A549 (cell line): ENCODE measurements at regions not wholly inside any gene's neighbourhood (a gene's known extent, or its start where the extent isn't known, plus 50 kb on each side); places are given as distances from the start of the nearest gene placed in this dataset.

Source experiments
- ATAC-seq, 2 experiments: fragments of 200-7000 bp in 1 of 2; fragments of >200 bp in 1 of 2; cut with Nextera tagmentation in 1 of 2; cut with Tn5 transposase in 1 of 2; 3 replicates each; pipeline versions ENCODE4 v1.8.0 to v1.9.1; 2018 to 2020; ENCODE audit warnings: mild to moderate bottlenecking in 1 of 2, moderate library complexity in 1 of 2
- CTCF ChIA-PET: fragments of 300-600 bp; sonication (Branson Sonifier 250); formaldehyde crosslinking; extraction: SDS; loops from one replicate; lab custom pipeline; 2021; ENCODE audit warnings: antibody characterized with exemption, inconsistent platforms; lab: Yijun Ruan, JAX
- POLR2A ChIA-PET: fragments of 350-600 bp; formaldehyde crosslinking; extraction: SDS; loops from one replicate; lab custom pipeline; 2021; ENCODE audit warnings: antibody characterized with exemption, inconsistent platforms; lab: Yijun Ruan, JAX
- DNase-seq, 2 experiments: peaks; one replicate each; pipeline versions ENCODE4 v3.0.0 to v3.0.0-alpha.2; 2011 to 2016; ENCODE audit warnings: low read depth in 1 of 2, low spot score in 1 of 2
- FAIRE-seq: peaks from 2 replicates; lab custom pipeline; 2011; peaks lifted over from hg19 to GRCh38; lab: Jason Lieb, UNC
- H3K27ac ChIP-seq, 2 experiments: fragments of >200 bp; sonication (Bioruptor Twin); formaldehyde crosslinking; 3 replicates each; pipeline ENCODE4 v1.5.1; 2016 to 2017
- H3K4me1 ChIP-seq: fragments of >200 bp; sonication (Bioruptor Twin); formaldehyde crosslinking; 3 replicates; pipeline ENCODE4 v1.6.1; 2016
- H3K4me2 ChIP-seq: fragments of >200 bp; sonication (Bioruptor Twin); formaldehyde crosslinking; 3 replicates; pipeline ENCODE4 v1.6.1; 2016
- H3K4me3 ChIP-seq: fragments of >200 bp; sonication (Bioruptor Twin); formaldehyde crosslinking; 3 replicates; pipeline ENCODE4 v1.5.1; 2016
- H3K9me3 ChIP-seq: fragments of >200 bp; sonication (Bioruptor Twin); formaldehyde crosslinking; 3 replicates; pipeline ENCODE4 v1.6.1; 2016
- ATOH8 ChIP-seq: fragments of 250-450 bp; sonication (Bioruptor Pico); IDR thresholded peaks from 2 replicates; pipeline ENCODE4 v1.5.0; 2020; ENCODE audit warnings: low read depth, mild to moderate bottlenecking, moderate library complexity
- CEBPB ChIP-seq, 2 experiments: fragments of >200 bp in 1 of 2; sonication (Bioruptor Twin) in 1 of 2; formaldehyde crosslinking in 1 of 2; IDR thresholded peaks; 2 replicates each; pipeline ENCODE4 v1.6.1; 2012 to 2016
- CHD2 ChIP-seq: fragments of 150-350 bp; IDR thresholded peaks from 2 replicates; pipeline ENCODE4 v1.6.1; 2014; ENCODE audit warnings: low read length; ENCODE audit not compliant: partially characterized antibody
- E2F6 ChIP-seq: IDR thresholded peaks from 2 replicates; pipeline ENCODE4 v1.6.1; 2012; ENCODE audit warnings: low read depth, borderline replicate concordance
- EHMT2 ChIP-seq: fragments of 200-600 bp; sonication (generic); IDR thresholded peaks from 2 replicates; pipeline ENCODE4 v1.6.1; 2016; ENCODE audit warnings: antibody characterized with exemption, low read depth, mild to moderate bottlenecking, moderate library complexity
- FOSB ChIP-seq: fragments of 250-450 bp; sonication (Bioruptor Pico); IDR thresholded peaks from 2 replicates; pipeline ENCODE4 v1.5.0; 2020; ENCODE audit warnings: mild to moderate bottlenecking, moderate library complexity
- FOXS1 ChIP-seq: fragments of 250-450 bp; sonication (Bioruptor Pico); IDR thresholded peaks from 2 replicates; pipeline ENCODE4 v1.5.0; 2020; ENCODE audit warnings: mild to moderate bottlenecking, moderate library complexity
- GATA3 ChIP-seq: IDR thresholded peaks from 2 replicates; pipeline ENCODE4 v1.6.1; 2012; ENCODE audit warnings: borderline replicate concordance
- HDAC2 ChIP-seq: fragments of 200-600 bp; sonication (generic); IDR thresholded peaks from 2 replicates; pipeline ENCODE4 v1.6.1; 2016
- HES2 ChIP-seq: fragments of >200 bp; sonication (Bioruptor Twin); formaldehyde crosslinking; IDR thresholded peaks from 2 replicates; pipeline ENCODE4 v1.6.1; 2016
- HEYL ChIP-seq: fragments of 250-450 bp; sonication (Bioruptor Pico); IDR thresholded peaks from 2 replicates; pipeline ENCODE4 v1.8.0; 2021; ENCODE audit warnings: mild to moderate bottlenecking, moderate library complexity
- HMGXB4 ChIP-seq: fragments of 250-450 bp; sonication (Bioruptor Pico); IDR thresholded peaks from 2 replicates; pipeline ENCODE4 v1.5.0; 2021; ENCODE audit warnings: mild to moderate bottlenecking, moderate library complexity, borderline replicate concordance
- HOXB13 ChIP-seq: fragments of 250-450 bp; sonication (Bioruptor Pico); IDR thresholded peaks from 2 replicates; pipeline ENCODE4 v1.5.0; 2020; ENCODE audit warnings: low read depth, mild to moderate bottlenecking, moderate library complexity
- MAFK ChIP-seq: fragments of 450-650 bp; IDR thresholded peaks from 2 replicates; pipeline ENCODE4 v1.6.1; 2014; ENCODE audit not compliant: partially characterized antibody
- MYC ChIP-seq: IDR thresholded peaks from 2 replicates; pipeline ENCODE4 v1.6.1; 2012; ENCODE audit warnings: mild to moderate bottlenecking, inconsistent platforms, low read length, improper control_type of control experiment, borderline replicate concordance
- NR3C1 ChIP-seq: fragments of >200 bp; sonication (Bioruptor Twin); formaldehyde crosslinking; IDR thresholded peaks from 3 replicates; pipeline ENCODE4 v1.6.1; 2017
- RARB ChIP-seq: fragments of 250-450 bp; sonication (Bioruptor Pico); IDR thresholded peaks from 2 replicates; pipeline ENCODE4 v1.8.0; 2021; ENCODE audit warnings: mild to moderate bottlenecking, moderate library complexity
- REST ChIP-seq: fragments of 200-600 bp; sonication (generic); IDR thresholded peaks from 2 replicates; pipeline ENCODE4 v1.6.1; 2016; ENCODE audit warnings: antibody characterized with exemption, mild to moderate bottlenecking, moderate library complexity
- ZFP36 ChIP-seq: fragments of 450-650 bp; IDR thresholded peaks from 2 replicates; pipeline ENCODE4 v1.6.1; 2014; ENCODE audit warnings: borderline replicate concordance; ENCODE audit not compliant: partially characterized antibody
- ZSCAN20 ChIP-seq: fragments of 250-450 bp; sonication (Bioruptor Pico); IDR thresholded peaks from 2 replicates; pipeline ENCODE4 v1.8.0; 2022; ENCODE audit warnings: mild to moderate bottlenecking, moderate library complexity
- WGBS: methylation state at CpG from one replicate; pipeline ENCODE4 v1.1.6; 2017; ENCODE audit errors: missing lambda C conversion rate; 5-methylcytosine and 5-hydroxymethylcytosine counted together

GRCh38 chr2:150413366-150413765, 74.1 kb downstream of the RND3 start:
- no peak overlapping the region for H3K4me3 ChIP-seq
- no peak for TF ChIP-seq MYC
- no peak for TF ChIP-seq HOXB13 (CRISPR knock-in tag)
- no peak for TF ChIP-seq E2F6
- no peak for TF ChIP-seq REST
- no peak for TF ChIP-seq ZSCAN20 (CRISPR knock-in tag)
- no peak for TF ChIP-seq MAFK
- TF ChIP-seq ZFP36: no peak
- TF ChIP-seq EHMT2: no peak
- H3K27ac ChIP-seq: no peak overlapping the region
- H3K4me1 ChIP-seq: peaks cover 16% of the 10 kb centered on the region
- ChIA-PET CTCF (interaction anchor here (0.6 kb wide), 2 partner anchors 24 to 422 kb away, joined by 3 read pairs; no protein-coding TSS in a partner anchor), POLR2A (no interaction called here)
- WGBS: 92% methylated on average over 7 of the region's 7 CpGs
- FAIRE-seq (no peak), ATAC-seq (no peak), DNase-seq (no peak)
- H3K4me2 ChIP-seq: no peak overlapping the region
- H3K9me3 ChIP-seq: no peaks in the 10 kb centered on the region

- 59% methylated on average over 3 of the region's 3 CpGs for WGBS
- FAIRE-seq: no peak
- H3K4me3 ChIP-seq: no peak overlapping the region
- H3K27ac ChIP-seq: peak overlapping the region in 1 of 2 experiments; percentile 51; a peak in 2 of 6 replicates
- peaks cover 16% of the 10 kb centered on the region for H3K4me1 ChIP-seq
- ChIA-PET CTCF (interaction anchor here (1.1 kb wide), 1 partner anchor 24 kb away, joined by 3 read pairs; no protein-coding TSS in a partner anchor), POLR2A (no interaction called here)
- ATAC-seq: peak in 1 of 2 experiments; percentile 72; a peak in 3 of 6 replicates
- H3K9me3 ChIP-seq: no peaks in the 10 kb centered on the region
- TF ChIP-seq FOXS1 (CRISPR knock-in tag): no peak
- TF ChIP-seq HDAC2: no peak
- no peak for TF ChIP-seq HES2
- TF ChIP-seq GATA3: peak; percentile 43; the same call in 1 of the 2 replicates
- no peak for TF ChIP-seq NR3C1
- no peak for TF ChIP-seq CHD2
- TF ChIP-seq FOSB (CRISPR knock-in tag): no peak
- no peak for TF ChIP-seq HMGXB4
- no peak for TF ChIP-seq EHMT2
- no peak for TF ChIP-seq RARB (CRISPR knock-in tag)
- TF ChIP-seq CEBPB (IDR thresholded peaks at IDR 0.05): peak in 1 of 2 experiments; percentile 38; a peak in 1 of 4 replicates
- TF ChIP-seq HEYL (CRISPR knock-in tag): no peak
- no peak for TF ChIP-seq ATOH8 (CRISPR knock-in tag)
- peak in 1 of 2 experiments; percentile 35 for DNase-seq
- peak overlapping the region; percentile 54 for H3K4me2 ChIP-seq
Measured at GRCh38 chr2:150410809-150411208, 76.7 kb downstream of the RND3 start.
